K562 (cell line): ENCODE measurements at regions not wholly inside any gene's neighbourhood (a gene's known extent, or its start where the extent isn't known, plus 50 kb on each side); places are given as distances from the start of the nearest gene placed in this dataset.

ENCODE experiments used
- FOXM1 ChIP-seq, 2 experiments: fragments of 450-650 bp in 1 of 2; sonication (generic) in 1 of 2; formaldehyde crosslinking in 1 of 2; IDR thresholded peaks; 2 replicates each; pipeline versions ENCODE4 v1.6.1 to v1.9.0; 2017 to 2022; ENCODE audit warnings: low read depth in 2 of 2, mild to moderate bottlenecking in 2 of 2, missing genetic modification reagents in 1 of 2, moderate library complexity in 1 of 2
- GABPA ChIP-seq: fragments of 200-800 bp; sonication (Bioruptor generic); conservative IDR thresholded peaks from 2 replicates; pipeline ENCODE4 v1.6.1; 2016; ENCODE audit warnings: low read depth, missing genetic modification characterization, missing compliant biosample characterization
- OTX1 ChIP-seq: fragments of 450-650 bp; formaldehyde crosslinking; IDR thresholded peaks from 2 replicates; pipeline ENCODE4 v1.4.0; 2022; ENCODE audit warnings: mild to moderate bottlenecking
- POLR2H ChIP-seq: IDR thresholded peaks from 2 replicates; pipeline ENCODE4 v1.6.1; 2016; ENCODE audit warnings: missing genetic modification characterization, low read depth, mild to moderate bottlenecking, control low read depth, missing compliant biosample characterization, moderate library complexity
- RAD51 ChIP-seq: fragments of 450-650 bp; IDR thresholded peaks from 2 replicates; pipeline ENCODE4 v1.7.1; 2016; ENCODE audit warnings: low read depth, mild to moderate bottlenecking, borderline replicate concordance
- RBM17 ChIP-seq: fragments of 200-400 bp; formaldehyde crosslinking; IDR thresholded peaks from 2 replicates; pipeline ENCODE4 v1.6.1; 2017; ENCODE audit warnings: low read depth, mild to moderate bottlenecking, low read length, borderline replicate concordance
- SAFB2 ChIP-seq: fragments of 200-400 bp; formaldehyde crosslinking; IDR thresholded peaks from 2 replicates; pipeline ENCODE4 v1.6.1; 2018; ENCODE audit warnings: borderline replicate concordance, low read length, low read depth, moderate library complexity; ENCODE audit not compliant: severe bottlenecking
- ZNF766 ChIP-seq: fragments of 200-800 bp; sonication (Bioruptor generic); conservative IDR thresholded peaks from 2 replicates; pipeline ENCODE4 v1.6.1; 2016; ENCODE audit warnings: missing genetic modification characterization, missing compliant biosample characterization
- TF ChIP-seq, protein P1 (sequence below), 2 experiments: fragments of 450-650 bp in 1 of 2; IDR thresholded peaks; 2 replicates each; pipeline ENCODE4 v1.6.1; 2011 to 2017; ENCODE audit warnings: low read depth in 2 of 2, antibody characterized with exemption in 1 of 2, borderline replicate concordance in 1 of 2, low read length in 1 of 2, mild to moderate bottlenecking in 1 of 2, mixed read lengths in 1 of 2; ENCODE audit not compliant: control insufficient read depth in 1 of 2
- TF ChIP-seq, protein P2 (sequence below), 2 experiments: fragments of 250-450 bp in 1 of 2; fragments of 450-650 bp in 1 of 2; sonication (Bioruptor Pico) in 1 of 2; IDR thresholded peaks; 2 replicates each; pipeline versions ENCODE4 v1.6.1 to v1.8.0; 2016 to 2021; ENCODE audit warnings: mild to moderate bottlenecking in 2 of 2, moderate library complexity in 2 of 2, missing compliant biosample characterization in 1 of 2, missing genetic modification characterization in 1 of 2
- TF ChIP-seq, protein P3 (sequence below): fragments of 250-450 bp; sonication (Bioruptor Pico); IDR thresholded peaks from 2 replicates; pipeline ENCODE4 v1.5.0; 2020; ENCODE audit warnings: mild to moderate bottlenecking

DNA sequence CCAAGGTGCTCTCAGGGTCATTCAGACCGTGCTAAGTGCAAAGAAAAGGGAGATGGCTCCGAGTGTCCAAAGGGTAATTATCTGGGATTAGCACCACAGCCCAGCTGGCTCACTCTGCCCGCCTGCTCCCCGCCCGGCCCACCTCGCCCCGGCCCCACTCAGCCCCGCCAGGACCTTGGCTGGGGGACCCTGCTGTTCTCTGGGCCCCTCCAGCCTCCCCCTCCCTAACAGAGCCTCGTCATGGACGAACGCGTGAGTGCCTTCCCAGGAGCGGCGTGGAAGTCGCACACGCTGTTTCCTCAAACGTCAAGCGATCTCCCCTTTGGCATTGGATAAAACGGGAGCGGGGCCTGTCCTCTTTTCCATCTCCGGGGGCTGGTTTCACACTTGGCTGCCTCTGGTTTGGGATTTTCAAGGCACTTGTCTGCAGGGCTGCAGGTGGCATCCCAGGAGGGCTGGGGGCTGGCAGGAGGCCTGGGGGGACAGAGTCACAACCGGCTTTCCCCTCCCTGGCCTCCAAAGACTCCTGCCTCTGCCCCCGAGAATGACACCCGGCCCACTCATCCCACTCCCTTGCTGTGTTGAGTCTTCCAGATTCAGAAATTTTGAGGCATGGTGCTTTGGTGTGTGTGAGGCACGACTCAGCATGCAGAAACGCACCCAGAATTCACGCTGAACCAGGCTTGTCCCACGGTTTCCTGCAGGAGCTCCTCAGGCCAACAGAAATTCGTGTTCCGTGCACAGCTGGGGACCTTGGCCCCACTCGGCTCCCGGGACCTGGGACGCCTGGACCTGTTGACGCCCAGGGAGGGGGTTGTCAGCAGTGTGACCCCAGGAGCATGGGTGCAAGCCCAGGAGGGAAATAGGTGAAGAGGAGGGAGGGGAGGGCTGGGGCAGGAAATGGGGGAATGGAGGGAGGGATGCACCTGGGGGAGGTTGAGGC, 110.0 kb downstream of the PDGFA start (continued):
- TF ChIP-seq, protein P1, sequence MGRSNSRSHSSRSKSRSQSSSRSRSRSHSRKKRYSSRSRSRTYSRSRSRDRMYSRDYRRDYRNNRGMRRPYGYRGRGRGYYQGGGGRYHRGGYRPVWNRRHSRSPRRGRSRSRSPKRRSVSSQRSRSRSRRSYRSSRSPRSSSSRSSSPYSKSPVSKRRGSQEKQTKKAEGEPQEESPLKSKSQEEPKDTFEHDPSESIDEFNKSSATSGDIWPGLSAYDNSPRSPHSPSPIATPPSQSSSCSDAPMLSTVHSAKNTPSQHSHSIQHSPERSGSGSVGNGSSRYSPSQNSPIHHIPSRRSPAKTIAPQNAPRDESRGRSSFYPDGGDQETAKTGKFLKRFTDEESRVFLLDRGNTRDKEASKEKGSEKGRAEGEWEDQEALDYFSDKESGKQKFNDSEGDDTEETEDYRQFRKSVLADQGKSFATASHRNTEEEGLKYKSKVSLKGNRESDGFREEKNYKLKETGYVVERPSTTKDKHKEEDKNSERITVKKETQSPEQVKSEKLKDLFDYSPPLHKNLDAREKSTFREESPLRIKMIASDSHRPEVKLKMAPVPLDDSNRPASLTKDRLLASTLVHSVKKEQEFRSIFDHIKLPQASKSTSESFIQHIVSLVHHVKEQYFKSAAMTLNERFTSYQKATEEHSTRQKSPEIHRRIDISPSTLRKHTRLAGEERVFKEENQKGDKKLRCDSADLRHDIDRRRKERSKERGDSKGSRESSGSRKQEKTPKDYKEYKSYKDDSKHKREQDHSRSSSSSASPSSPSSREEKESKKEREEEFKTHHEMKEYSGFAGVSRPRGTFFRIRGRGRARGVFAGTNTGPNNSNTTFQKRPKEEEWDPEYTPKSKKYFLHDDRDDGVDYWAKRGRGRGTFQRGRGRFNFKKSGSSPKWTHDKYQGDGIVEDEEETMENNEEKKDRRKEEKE (IDR thresholded peaks at IDR 0.05; ENCODE audit: borderline replicate concordance in 1 of 2, control insufficient read depth in 1 of 2, low read depth in 2 of 2, low read length in 1 of 2), result no peak
- TF ChIP-seq RAD51, result no peak
- no peak for TF ChIP-seq OTX1 (CRISPR knock-in tag)
- TF ChIP-seq FOXM1 (IDR thresholded peaks at IDR 0.05; ENCODE audit: low read depth), result no peak
- TF ChIP-seq FOXM1 (CRISPR knock-in tag; IDR thresholded peaks at IDR 0.05; ENCODE audit: low read depth), result no peak
- TF ChIP-seq RBM17, result no peak
- TF ChIP-seq, protein P2, sequence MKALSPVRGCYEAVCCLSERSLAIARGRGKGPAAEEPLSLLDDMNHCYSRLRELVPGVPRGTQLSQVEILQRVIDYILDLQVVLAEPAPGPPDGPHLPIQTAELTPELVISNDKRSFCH (CRISPR knock-in tag; IDR thresholded peaks at IDR 0.05), result no peak
- TF ChIP-seq, protein P2 (tag; IDR thresholded peaks at IDR 0.05), result no peak
- TF ChIP-seq ZNF766 (CRISPR knock-in tag), result no peak
- no peak for TF ChIP-seq GABPA (tag)
- TF ChIP-seq, protein P3, sequence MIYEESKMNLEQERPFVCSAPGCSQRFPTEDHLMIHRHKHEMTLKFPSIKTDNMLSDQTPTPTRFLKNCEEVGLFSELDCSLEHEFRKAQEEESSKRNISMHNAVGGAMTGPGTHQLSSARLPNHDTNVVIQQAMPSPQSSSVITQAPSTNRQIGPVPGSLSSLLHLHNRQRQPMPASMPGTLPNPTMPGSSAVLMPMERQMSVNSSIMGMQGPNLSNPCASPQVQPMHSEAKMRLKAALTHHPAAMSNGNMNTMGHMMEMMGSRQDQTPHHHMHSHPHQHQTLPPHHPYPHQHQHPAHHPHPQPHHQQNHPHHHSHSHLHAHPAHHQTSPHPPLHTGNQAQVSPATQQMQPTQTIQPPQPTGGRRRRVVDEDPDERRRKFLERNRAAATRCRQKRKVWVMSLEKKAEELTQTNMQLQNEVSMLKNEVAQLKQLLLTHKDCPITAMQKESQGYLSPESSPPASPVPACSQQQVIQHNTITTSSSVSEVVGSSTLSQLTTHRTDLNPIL (CRISPR knock-in tag), result no peak
- TF ChIP-seq SAFB2, result no peak
- no peak for TF ChIP-seq POLR2H (tag)
